ENCODE measurements at regions not wholly inside any gene's neighbourhood (a gene's known extent, or its start where the extent isn't known, plus 50 kb on each side); places are given as distances from the start of the nearest gene placed in this dataset.

DNA sequence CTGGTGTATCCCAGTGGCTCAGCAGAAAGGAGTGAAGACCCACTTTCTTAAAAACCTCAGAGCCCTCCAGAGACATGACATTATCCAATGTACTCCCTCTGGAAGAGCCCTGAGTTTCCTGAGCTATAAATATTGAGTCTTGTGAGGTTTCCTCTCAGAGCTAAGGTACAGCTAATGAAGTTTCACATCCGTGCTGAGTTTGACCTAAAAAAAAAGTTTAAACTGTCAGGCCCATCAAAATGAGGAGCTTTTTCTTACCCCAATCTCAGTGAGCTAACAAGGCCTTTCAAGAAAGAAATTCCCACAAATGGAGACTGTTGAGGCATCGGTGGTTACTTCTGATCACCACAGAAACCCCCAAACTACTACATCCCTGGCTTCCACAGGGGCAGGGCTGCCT, 65.4 kb upstream of the ST8SIA3 start:
- Mint-ChIP-seq H3K9me3 (peaks cover 4 to 5% of the 10 kb centered on the region in 2 experiments; a peak in 4 of 5 replicates), H3K27me3 (ENCODE audit: low read depth) (no peaks in the 10 kb centered on the region; the same call in none of the 2 replicates), H3K4me1 (peaks cover 0 to 3% of the 10 kb centered on the region in 2 experiments; a peak in 1 of 4 replicates), H3K4me3 (no peak overlapping the region), H3K36me3 (ENCODE audit: insufficient read depth in 1 of 3, low read depth in 3 of 3) (peaks cover 0 to 11% (median 0%) of the 10 kb centered on the region in 3 experiments; a peak in 2 of 7 replicates), H3K27ac (no peak overlapping the region)
- Histone ChIP-seq H3K9ac (ENCODE audit: extremely low read depth, insufficient read length, low read length) (no peak overlapping the region), H4K5ac (ENCODE audit: insufficient read length, low read depth, low read length) (no peak overlapping the region), H3K79me1 (ENCODE audit: insufficient read depth, low read depth, low read length, poor library complexity, severe bottlenecking) (no peaks in the 10 kb centered on the region), H4K20me1 (ENCODE audit: control insufficient read depth, insufficient read depth, insufficient read length) (no peaks in the 10 kb centered on the region), H2BK120ac (ENCODE audit: low read depth, low read length, poor library complexity, severe bottlenecking) (no peak overlapping the region), H3K9me3 (ENCODE audit: control insufficient read depth, low read depth, low read length) (no peaks in the 10 kb centered on the region), H3K4me2 (ENCODE audit: insufficient read depth, insufficient read length, low read length) (no peak overlapping the region), H3K79me2 (ENCODE audit: insufficient read depth, low read length) (no peaks in the 10 kb centered on the region), H3K56ac (ENCODE audit: insufficient read length, low read depth, low read length) (no peak overlapping the region), H3K23me2 (ENCODE audit: insufficient read length, low read depth, low read length, poor library complexity, severe bottlenecking) (no peaks in the 10 kb centered on the region), H3K27ac (ENCODE audit: insufficient read length, low read depth, low read length) (no peak overlapping the region), H3K18ac (ENCODE audit: insufficient read length, low read depth, low read length) (no peak overlapping the region), H2BK20ac (ENCODE audit: low read depth, low read length, poor library complexity, severe bottlenecking) (no peak overlapping the region), H3K4me1 (ENCODE audit: insufficient read depth, low read length) (no peaks in the 10 kb centered on the region), H3T11ph (ENCODE audit: low read length) (no peak overlapping the region), H2AFZ (ENCODE audit: low read length) (no peak overlapping the region), H3K4ac (ENCODE audit: low read depth, low read length) (no peak overlapping the region), H3K23ac (ENCODE audit: insufficient read length, low read depth, low read length) (no peak overlapping the region), H2AK5ac (ENCODE audit: insufficient read length, low read length) (no peak overlapping the region), H4K8ac (replicated peaks; ENCODE audit: insufficient read length, low read depth, low read length) (no peak overlapping the region), H3K14ac (ENCODE audit: insufficient read depth, low read length) (no peak overlapping the region), H4K91ac (ENCODE audit: insufficient read length, low read depth, low read length) (no peak overlapping the region), H2BK12ac (ENCODE audit: insufficient read length, low read depth, low read length) (no peak overlapping the region), H3K27me3 (ENCODE audit: insufficient read depth, low read length) (no peaks in the 10 kb centered on the region), H2BK15ac (ENCODE audit: low read depth, low read length) (no peak overlapping the region), H2BK5ac (ENCODE audit: insufficient read length, low read length) (no peak overlapping the region)
- no peak for DNase-seq
- no CpG with 5 or more reads among the region's 2 CpGs for WGBS (ENCODE audit: extremely low coverage, insufficient read length, low lambda C conversion rate)
- TF ChIP-seq, protein P1, sequence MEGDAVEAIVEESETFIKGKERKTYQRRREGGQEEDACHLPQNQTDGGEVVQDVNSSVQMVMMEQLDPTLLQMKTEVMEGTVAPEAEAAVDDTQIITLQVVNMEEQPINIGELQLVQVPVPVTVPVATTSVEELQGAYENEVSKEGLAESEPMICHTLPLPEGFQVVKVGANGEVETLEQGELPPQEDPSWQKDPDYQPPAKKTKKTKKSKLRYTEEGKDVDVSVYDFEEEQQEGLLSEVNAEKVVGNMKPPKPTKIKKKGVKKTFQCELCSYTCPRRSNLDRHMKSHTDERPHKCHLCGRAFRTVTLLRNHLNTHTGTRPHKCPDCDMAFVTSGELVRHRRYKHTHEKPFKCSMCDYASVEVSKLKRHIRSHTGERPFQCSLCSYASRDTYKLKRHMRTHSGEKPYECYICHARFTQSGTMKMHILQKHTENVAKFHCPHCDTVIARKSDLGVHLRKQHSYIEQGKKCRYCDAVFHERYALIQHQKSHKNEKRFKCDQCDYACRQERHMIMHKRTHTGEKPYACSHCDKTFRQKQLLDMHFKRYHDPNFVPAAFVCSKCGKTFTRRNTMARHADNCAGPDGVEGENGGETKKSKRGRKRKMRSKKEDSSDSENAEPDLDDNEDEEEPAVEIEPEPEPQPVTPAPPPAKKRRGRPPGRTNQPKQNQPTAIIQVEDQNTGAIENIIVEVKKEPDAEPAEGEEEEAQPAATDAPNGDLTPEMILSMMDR (conservative IDR thresholded peaks at IDR 0.05), result no peak
